ENCODE measurements at regions not wholly inside any gene's neighbourhood (a gene's known extent, or its start where the extent isn't known, plus 50 kb on each side); places are given as distances from the start of the nearest gene placed in this dataset.
A peak's percentile ranks its signal among the peaks of the same experiment; 100 is the strongest.

GRCh38 chr10:78287618-78288017, 254.0 kb downstream of the RPS24 start:
- Histone ChIP-seq H3K4ac (ENCODE audit: low read depth, low read length) (no peak overlapping the region), H3K79me1 (ENCODE audit: low read length) (no peaks in the 10 kb centered on the region), H3K27me3 (ENCODE audit: insufficient read depth, low read length, poor library complexity) (no peaks in the 10 kb centered on the region), H4K5ac (ENCODE audit: low read length) (no peak overlapping the region), H2BK120ac (ENCODE audit: low read depth, low read length) (no peak overlapping the region), H2BK5ac (ENCODE audit: low read length) (no peak overlapping the region), H3K27ac (ENCODE audit: low read depth, low read length) (no peak overlapping the region), H3K23ac (ENCODE audit: low read length) (no peak overlapping the region), H3K9ac (ENCODE audit: low read length) (no peak overlapping the region), H3K4me3 (ENCODE audit: low read length) (no peak overlapping the region), H3K56ac (ENCODE audit: low read length) (no peak overlapping the region), H3K18ac (ENCODE audit: low read length) (no peak overlapping the region), H3K36me3 (ENCODE audit: control insufficient read depth, insufficient read depth, low read length) (no peaks in the 10 kb centered on the region), H3K79me2 (ENCODE audit: control insufficient read depth, insufficient read depth, low read length) (no peaks in the 10 kb centered on the region), H3K4me2 (ENCODE audit: low read length) (no peak overlapping the region), H2BK15ac (replicated peaks; ENCODE audit: low read depth) (no peak overlapping the region), H4K8ac (ENCODE audit: low read depth, low read length) (no peak overlapping the region), H2AK5ac (ENCODE audit: low read length) (no peak overlapping the region), H3K4me1 (ENCODE audit: control insufficient read depth, low read depth, low read length) (peaks cover 8% of the 10 kb centered on the region)
- no CpG with 5 or more reads among the region's 1 CpG for WGBS (ENCODE audit: extremely low coverage, insufficient coverage, low lambda C conversion rate)
- DNase-seq = no peak

GRCh38 chr10:78288663-78289062, 255.0 kb downstream of the RPS24 start:
- no peak overlapping the region for H3K4me3 ChIP-seq (ENCODE audit: low read length)
- no peaks in the 10 kb centered on the region for H3K79me2 ChIP-seq (ENCODE audit: control insufficient read depth, insufficient read depth, low read length)
- no peaks in the 10 kb centered on the region for H3K36me3 ChIP-seq (ENCODE audit: control insufficient read depth, insufficient read depth, low read length)
- no peak overlapping the region for H4K5ac ChIP-seq (ENCODE audit: low read length)
- H3K9ac ChIP-seq (ENCODE audit: low read length) = no peak overlapping the region
- H4K8ac ChIP-seq (ENCODE audit: low read depth, low read length) = no peak overlapping the region
- H3K56ac ChIP-seq (ENCODE audit: low read length) = no peak overlapping the region
- no peak overlapping the region for H3K4ac ChIP-seq (ENCODE audit: low read depth, low read length)
- no peak overlapping the region for H2BK120ac ChIP-seq (ENCODE audit: low read depth, low read length)
- no peak overlapping the region for H3K4me2 ChIP-seq (ENCODE audit: low read length)
- no peaks in the 10 kb centered on the region for H3K27me3 ChIP-seq (ENCODE audit: insufficient read depth, low read length, poor library complexity)
- peaks cover 8% of the 10 kb centered on the region for H3K4me1 ChIP-seq (ENCODE audit: control insufficient read depth, low read depth, low read length)
- H2BK15ac ChIP-seq (replicated peaks; ENCODE audit: low read depth) = no peak overlapping the region
- H3K23ac ChIP-seq (ENCODE audit: low read length) = no peak overlapping the region
- H3K27ac ChIP-seq (ENCODE audit: low read depth, low read length) = no peak overlapping the region
- WGBS (ENCODE audit: extremely low coverage, insufficient coverage, low lambda C conversion rate) = no CpG with 5 or more reads among the region's 3 CpGs
- DNase-seq = no peak
- H2BK5ac ChIP-seq (ENCODE audit: low read length) = no peak overlapping the region
- no peaks in the 10 kb centered on the region for H3K79me1 ChIP-seq (ENCODE audit: low read length)
- no peak overlapping the region for H3K18ac ChIP-seq (ENCODE audit: low read length)
- no peak overlapping the region for H2AK5ac ChIP-seq (ENCODE audit: low read length)

- Histone ChIP-seq H3K4ac (ENCODE audit: low read depth, low read length) (no peak overlapping the region), H2BK5ac (ENCODE audit: low read length) (no peak overlapping the region), H3K4me2 (ENCODE audit: low read length) (no peak overlapping the region), H3K79me1 (ENCODE audit: low read length) (no peaks in the 10 kb centered on the region), H4K5ac (ENCODE audit: low read length) (no peak overlapping the region), H2BK15ac (replicated peaks; ENCODE audit: low read depth) (no peak overlapping the region), H3K4me1 (ENCODE audit: control insufficient read depth, low read depth, low read length) (peaks cover 8% of the 10 kb centered on the region), H3K9ac (ENCODE audit: low read length) (no peak overlapping the region), H3K23ac (ENCODE audit: low read length) (no peak overlapping the region), H2BK120ac (ENCODE audit: low read depth, low read length) (no peak overlapping the region), H3K56ac (ENCODE audit: low read length) (no peak overlapping the region), H3K79me2 (ENCODE audit: control insufficient read depth, insufficient read depth, low read length) (no peaks in the 10 kb centered on the region), H3K27me3 (ENCODE audit: insufficient read depth, low read length, poor library complexity) (no peaks in the 10 kb centered on the region), H3K27ac (ENCODE audit: low read depth, low read length) (no peak overlapping the region), H3K36me3 (ENCODE audit: control insufficient read depth, insufficient read depth, low read length) (no peaks in the 10 kb centered on the region), H3K4me3 (ENCODE audit: low read length) (no peak overlapping the region), H2AK5ac (ENCODE audit: low read length) (no peak overlapping the region), H4K8ac (ENCODE audit: low read depth, low read length) (no peak overlapping the region), H3K18ac (ENCODE audit: low read length) (no peak overlapping the region)
- DNase-seq = peak; percentile 44
- no CpG with 5 or more reads among the region's 11 CpGs for WGBS (ENCODE audit: extremely low coverage, insufficient coverage, low lambda C conversion rate)
These were observed 256.6 kb downstream of the RPS24 start for GRCh38 chr10:78290131-78290750.

DNA sequence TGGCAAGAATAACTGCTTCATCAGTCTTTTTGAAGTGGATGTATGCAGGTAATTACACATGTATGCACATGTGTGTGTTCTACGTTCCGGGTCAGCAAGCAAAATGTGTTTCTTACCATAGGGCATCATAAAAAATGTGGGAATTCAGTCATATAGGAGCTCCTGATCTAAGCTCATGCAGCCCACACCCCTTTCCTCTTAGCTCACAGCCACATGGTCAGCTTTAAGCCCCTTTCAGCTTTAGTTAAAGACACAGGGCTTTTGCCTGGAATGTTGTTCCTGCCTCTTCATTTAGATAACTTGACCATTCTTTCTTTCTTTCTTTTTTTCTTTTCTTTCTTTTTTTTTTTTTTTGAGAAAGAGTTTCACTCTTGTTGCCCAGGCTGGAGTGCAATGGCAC, 258.1 kb downstream of the RPS24 start:
- WGBS (ENCODE audit: extremely low coverage, insufficient coverage, low lambda C conversion rate) = no CpG with 5 or more reads among the region's 2 CpGs

DNA sequence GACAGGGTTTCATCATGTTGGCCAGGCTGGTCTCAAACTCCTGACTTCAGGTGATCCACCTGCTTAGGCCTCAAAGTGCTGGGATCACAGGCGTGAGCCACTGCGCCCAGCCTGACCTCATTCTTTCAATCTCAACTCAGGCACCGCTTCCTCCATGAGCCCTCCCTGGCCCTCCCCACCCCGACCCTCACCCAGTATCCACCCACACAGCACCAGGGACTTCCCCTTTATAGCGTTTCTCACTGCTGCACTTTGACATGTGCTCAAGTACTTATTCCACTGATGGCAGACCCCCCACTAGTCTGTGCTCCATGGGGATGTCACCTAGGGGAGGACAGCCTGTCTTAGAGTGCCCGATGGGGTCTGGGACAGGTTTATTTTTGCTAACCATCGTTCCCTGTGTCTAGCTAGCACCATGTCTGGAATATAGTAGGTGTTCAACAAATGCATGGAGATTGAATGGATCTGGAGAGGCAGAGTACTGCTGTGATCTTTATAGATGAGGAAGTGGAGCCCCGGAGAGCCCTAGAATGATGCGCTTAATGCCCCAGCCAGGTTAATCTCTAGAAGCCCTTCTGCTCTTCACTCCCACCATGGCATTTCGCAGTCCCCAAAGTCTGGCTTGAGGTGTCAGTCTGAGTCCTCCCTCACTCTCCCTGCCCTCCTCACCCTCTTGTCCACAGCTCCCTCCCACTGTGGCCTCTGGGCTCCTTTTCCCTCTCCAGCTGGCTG, 258.8 kb downstream of the RPS24 start:
- Histone ChIP-seq H2BK5ac (ENCODE audit: low read length) (no peak overlapping the region), H3K9ac (ENCODE audit: low read length) (no peak overlapping the region), H3K56ac (ENCODE audit: low read length) (no peak overlapping the region), H2AK5ac (ENCODE audit: low read length) (no peak overlapping the region), H3K4me3 (ENCODE audit: low read length) (no peak overlapping the region), H3K4me1 (ENCODE audit: control insufficient read depth, low read depth, low read length) (peaks cover 8% of the 10 kb centered on the region), H3K18ac (ENCODE audit: low read length) (peak overlapping the region; percentile 62), H3K27ac (ENCODE audit: low read depth, low read length) (no peak overlapping the region), H4K8ac (ENCODE audit: low read depth, low read length) (no peak overlapping the region), H3K36me3 (ENCODE audit: control insufficient read depth, insufficient read depth, low read length) (no peaks in the 10 kb centered on the region), H2BK15ac (replicated peaks; ENCODE audit: low read depth) (no peak overlapping the region), H3K79me1 (ENCODE audit: low read length) (no peaks in the 10 kb centered on the region), H2BK120ac (ENCODE audit: low read depth, low read length) (no peak overlapping the region), H4K5ac (ENCODE audit: low read length) (no peak overlapping the region), H3K4ac (ENCODE audit: low read depth, low read length) (no peak overlapping the region), H3K27me3 (ENCODE audit: insufficient read depth, low read length, poor library complexity) (no peaks in the 10 kb centered on the region), H3K23ac (ENCODE audit: low read length) (no peak overlapping the region), H3K4me2 (ENCODE audit: low read length) (no peak overlapping the region), H3K79me2 (ENCODE audit: control insufficient read depth, insufficient read depth, low read length) (no peaks in the 10 kb centered on the region)
- WGBS (ENCODE audit: extremely low coverage, insufficient coverage, low lambda C conversion rate) = no CpG with 5 or more reads among the region's 10 CpGs
- no peak for DNase-seq

More for the DNA sequence above, 258.1 kb downstream of the RPS24 start:
- H2BK15ac ChIP-seq (replicated peaks; ENCODE audit: low read depth) = no peak overlapping the region
- peaks cover 8% of the 10 kb centered on the region for H3K4me1 ChIP-seq (ENCODE audit: control insufficient read depth, low read depth, low read length)
- H3K4me3 ChIP-seq (ENCODE audit: low read length) = no peak overlapping the region
- no peak overlapping the region for H2BK120ac ChIP-seq (ENCODE audit: low read depth, low read length)
- H3K9ac ChIP-seq (ENCODE audit: low read length) = no peak overlapping the region
- H3K79me2 ChIP-seq (ENCODE audit: control insufficient read depth, insufficient read depth, low read length) = no peaks in the 10 kb centered on the region
- no peak overlapping the region for H3K27ac ChIP-seq (ENCODE audit: low read depth, low read length)
- DNase-seq = no peak
- H4K8ac ChIP-seq (ENCODE audit: low read depth, low read length) = no peak overlapping the region
- H3K23ac ChIP-seq (ENCODE audit: low read length) = no peak overlapping the region
- H2BK5ac ChIP-seq (ENCODE audit: low read length) = no peak overlapping the region
- no peak overlapping the region for H3K4ac ChIP-seq (ENCODE audit: low read depth, low read length)
- H4K5ac ChIP-seq (ENCODE audit: low read length) = no peak overlapping the region
- H3K79me1 ChIP-seq (ENCODE audit: low read length) = no peaks in the 10 kb centered on the region
- no peak overlapping the region for H3K4me2 ChIP-seq (ENCODE audit: low read length)
- peak overlapping the region; percentile 10 for H3K56ac ChIP-seq (ENCODE audit: low read length)
- no peak overlapping the region for H3K18ac ChIP-seq (ENCODE audit: low read length)
- no peaks in the 10 kb centered on the region for H3K27me3 ChIP-seq (ENCODE audit: insufficient read depth, low read length, poor library complexity)
- no peaks in the 10 kb centered on the region for H3K36me3 ChIP-seq (ENCODE audit: control insufficient read depth, insufficient read depth, low read length)
- no peak overlapping the region for H2AK5ac ChIP-seq (ENCODE audit: low read length)

Measured in mesendoderm (in vitro differentiated cells).